ENCODE measurements at regions not wholly inside any gene's neighbourhood (a gene's known extent, or its start where the extent isn't known, plus 50 kb on each side); places are given as distances from the start of the nearest gene placed in this dataset.

DNA sequence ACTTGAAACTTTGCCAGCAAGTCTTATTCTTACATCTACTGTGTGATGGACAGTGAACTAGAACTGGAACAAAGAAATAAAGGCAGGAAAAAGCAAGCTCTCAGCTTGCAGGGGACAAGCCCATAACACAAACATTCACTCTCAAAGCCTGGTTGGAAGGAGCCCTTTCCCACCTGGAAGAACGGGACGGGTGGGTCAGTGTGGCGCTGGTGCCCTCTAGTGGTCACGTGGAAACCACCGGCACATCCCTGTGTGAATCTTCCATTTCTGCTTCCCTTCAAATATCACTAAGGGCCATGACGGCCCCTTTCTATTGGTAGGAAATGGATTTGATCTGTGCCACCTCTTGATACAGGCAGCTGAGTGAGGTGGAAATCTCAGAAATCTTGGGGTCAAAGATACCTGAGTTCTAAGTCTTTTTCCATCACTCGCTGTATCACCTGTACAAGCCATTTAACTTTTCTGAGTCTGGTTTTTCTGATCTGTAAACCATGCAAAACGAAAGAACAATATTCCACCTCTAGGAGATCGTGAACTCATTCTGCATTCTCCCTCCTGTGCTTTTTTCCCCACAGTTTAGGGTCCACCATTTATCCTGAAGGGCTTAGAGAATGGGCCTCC, 211.6 kb downstream of the MSX2 start:
- TF ChIP-seq CTCF (conservative IDR thresholded peaks at IDR 0.05; ENCODE audit: low read length) (peak; percentile 78), EZH2phosphoT487 (IDR thresholded peaks at IDR 0.05; ENCODE audit: borderline replicate concordance) (no peak)
